GM18508 (cell line): ENCODE measurements at regions not wholly inside any gene's neighbourhood (a gene's known extent, or its start where the extent isn't known, plus 50 kb on each side); places are given as distances from the start of the nearest gene placed in this dataset.
"Not testable (repeated sequence)": the region's sequence is repeated elsewhere in the genome, so short reads cannot be mapped to it uniquely, and the experiment has no call there.

ENCODE experiments used
- ATAC-seq: cut with Tn5 transposase; IDR thresholded peaks from one replicate; pipeline ENCODE4 v1.9.1; 2021; ENCODE audit warnings: moderate number of reproducible peaks; ENCODE audit not compliant: insufficient read depth, unreplicated experiment

- ATAC-seq = no peak
Measured at GRCh38 chr10:23723796-23724195, 284.9 kb downstream of the OTUD1 start.

GRCh38 chr10:23725548-23725947 is 286.7 kb downstream of the OTUD1 start:
- no peak for ATAC-seq

- peak; percentile 93 for ATAC-seq
Measured at GRCh38 chr10:23742368-23742767, 303.5 kb downstream of the OTUD1 start.

GRCh38 chr10:23742807-23743206 is 303.9 kb downstream of the OTUD1 start:
- peak; percentile 19 for ATAC-seq

GRCh38 chr10:23754179-23754578 is 315.3 kb downstream of the OTUD1 start:
- no peak for ATAC-seq

GRCh38 chr10:23754941-23755340 is 316.1 kb downstream of the OTUD1 start:
- ATAC-seq = no peak

GRCh38 chr10:23755556-23755955 is 316.7 kb downstream of the OTUD1 start:
- no peak for ATAC-seq

GRCh38 chr10:23768281-23768680 is 329.4 kb downstream of the OTUD1 start:
- ATAC-seq = no peak

- no peak for ATAC-seq
Measured at GRCh38 chr10:23777153-23777552, 338.3 kb downstream of the OTUD1 start.

- no peak for ATAC-seq
Measured at GRCh38 chr10:23779301-23779700, 340.4 kb downstream of the OTUD1 start.

GRCh38 chr10:23780331-23780730 is 341.5 kb downstream of the OTUD1 start:
- ATAC-seq = no peak

GRCh38 chr10:23786594-23786993 is 347.7 kb downstream of the OTUD1 start:
- no peak for ATAC-seq

GRCh38 chr10:23793577-23793976 is 354.7 kb downstream of the OTUD1 start:
- no peak for ATAC-seq

- not testable (repeated sequence) for ATAC-seq
Measured at GRCh38 chr10:23797452-23797851, 358.6 kb downstream of the OTUD1 start.

- ATAC-seq = no peak
Measured at GRCh38 chr10:23804125-23804524, 365.2 kb downstream of the OTUD1 start.

GRCh38 chr10:23813687-23814086 is 374.8 kb downstream of the OTUD1 start:
- ATAC-seq = no peak

- no peak for ATAC-seq
Measured at GRCh38 chr10:23818484-23818883, 379.6 kb downstream of the OTUD1 start.

GRCh38 chr10:23820792-23821191 is 381.9 kb downstream of the OTUD1 start:
- no peak for ATAC-seq

- ATAC-seq = no peak
Measured at GRCh38 chr10:23824822-23825221, 384.1 kb upstream of the KIAA1217 start.

GRCh38 chr10:23826421-23826820 is 382.5 kb upstream of the KIAA1217 start:
- no peak for ATAC-seq

- no peak for ATAC-seq
Measured at GRCh38 chr10:23829556-23829955, 379.4 kb upstream of the KIAA1217 start.

- no peak for ATAC-seq
Measured at GRCh38 chr10:23834091-23834490, 374.8 kb upstream of the KIAA1217 start.

GRCh38 chr10:23850631-23851030 is 358.3 kb upstream of the KIAA1217 start:
- ATAC-seq = no peak
